GM12878 (cell line): ENCODE measurements at regions not wholly inside any gene's neighbourhood (a gene's known extent, or its start where the extent isn't known, plus 50 kb on each side); places are given as distances from the start of the nearest gene placed in this dataset.

Experiments
- CTCF ChIP-seq, 3 experiments: IDR thresholded peaks in 2 of 3; conservative IDR thresholded peaks in 1 of 3; 2 replicates each; pipeline ENCODE4 v1.5.1; 2011; ENCODE audit warnings: low read depth in 3 of 3, low read length in 3 of 3, mild to moderate bottlenecking in 3 of 3, control low read depth in 2 of 3, moderate library complexity in 2 of 3, inconsistent platforms in 1 of 3, mixed read lengths in 1 of 3; ENCODE audit not compliant: control insufficient read depth in 2 of 3, insufficient read depth in 1 of 3; ENCODE audit errors: extremely low read depth in 1 of 3
- EP300 ChIP-seq, 2 experiments: fragments of 150-350 bp in 1 of 2; IDR thresholded peaks; 2 replicates each; pipeline ENCODE4 v1.6.1; 2011 to 2012; ENCODE audit warnings: low read depth in 2 of 2, low read length in 2 of 2, borderline replicate concordance in 1 of 2, improper control_type of control experiment in 1 of 2, inconsistent platforms in 1 of 2; ENCODE audit not compliant: control insufficient read depth in 1 of 2
- FOS ChIP-seq: IDR thresholded peaks from 3 replicates; pipeline ENCODE4 v1.6.1; 2011; ENCODE audit warnings: borderline replicate concordance; ENCODE audit not compliant: insufficient read length; ENCODE audit errors: extremely low read depth
- HDAC2 ChIP-seq: fragments of 200-600 bp; sonication (generic); IDR thresholded peaks from 2 replicates; pipeline ENCODE4 v1.6.1; 2017
- IKZF1 ChIP-seq: fragments of 450-650 bp; conservative IDR thresholded peaks from 2 replicates; pipeline ENCODE4 v1.6.1; 2017; ENCODE audit warnings: antibody characterized with exemption, mild to moderate bottlenecking
- KDM1A ChIP-seq: fragments of 200-600 bp; sonication (generic); IDR thresholded peaks from 2 replicates; pipeline ENCODE4 v1.6.1; 2016; ENCODE audit warnings: borderline replicate concordance
- POLR2A ChIP-seq: IDR thresholded peaks from 2 replicates; pipeline ENCODE4 v1.6.1; 2011; ENCODE audit warnings: low read depth, mild to moderate bottlenecking, low read length
- ZBTB40 ChIP-seq: fragments of 450-650 bp; IDR thresholded peaks from 2 replicates; pipeline ENCODE4 v1.6.1; 2016; ENCODE audit warnings: mild to moderate bottlenecking, moderate library complexity, borderline replicate concordance

- TF ChIP-seq CTCF (IDR thresholded peaks at IDR 0.05 in 2 of 3, conservative IDR thresholded peaks at IDR 0.05 in 1 of 3; ENCODE audit: control insufficient read depth in 2 of 3, extremely low read depth in 1 of 3, insufficient read depth in 1 of 3, low read depth in 3 of 3, low read length in 3 of 3) (peak; percentile 76 to 93 (median 84); a peak in 5 of 6 replicates), EP300 (IDR thresholded peaks at IDR 0.05; ENCODE audit: borderline replicate concordance in 1 of 2, control insufficient read depth in 1 of 2, low read depth in 2 of 2, low read length in 2 of 2) (no peak), KDM1A (no peak), FOS (no peak), ZBTB40 (no peak), IKZF1 (peak; percentile 92), HDAC2 (0 out of 2 replicates have a peak, but pooled peaks have one; percentile 16), POLR2A (no peak; the same call in 1 of the 2 replicates)
Observed at GRCh38 chr11:123301696-123302400, 106.8 kb upstream of the CLMP start.
